ENCODE measurements at regions not wholly inside any gene's neighbourhood (a gene's known extent, or its start where the extent isn't known, plus 50 kb on each side); places are given as distances from the start of the nearest gene placed in this dataset.

DNA sequence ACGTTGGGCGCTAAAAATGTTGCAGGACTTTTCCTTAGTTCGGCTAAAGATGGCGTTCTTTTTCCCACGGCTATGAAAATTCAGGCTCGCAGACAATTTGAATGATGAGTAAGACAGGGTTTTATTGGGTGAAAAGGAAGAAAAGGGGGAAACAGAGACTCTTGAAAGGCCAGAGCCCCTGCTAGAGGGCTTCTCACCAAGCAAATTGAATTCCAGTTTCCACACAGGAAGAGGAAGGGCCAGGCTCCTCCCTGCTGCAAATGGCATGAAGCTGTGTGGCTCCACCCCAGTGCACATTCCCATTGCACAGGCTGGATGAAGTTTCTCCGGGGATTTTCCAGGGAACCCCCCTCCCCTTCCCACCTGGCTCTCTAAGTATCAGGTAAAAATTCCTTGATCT lies 210.9 kb downstream of the KLHL4 start:
- no peaks in the 10 kb centered on the region for H3K9me3 ChIP-seq (ENCODE audit: control insufficient read depth, insufficient read depth, low read depth, low read length)
- CTCF ChIA-PET, result no interaction called here
- in situ Hi-C loops (cut with HindIII; ENCODE audit: low pct_unique_long_range_greater_than_20kb, low sequenced_read_pairs), result no loop called here
- no peaks in the 10 kb centered on the region for H3K4me1 ChIP-seq (ENCODE audit: control insufficient read depth, insufficient read depth, low read length)
- POLR2A ChIA-PET, result no interaction called here
- intact Hi-C loops (cut with micrococcal nuclease; ENCODE audit: unreplicated experiment), result no loop called here
- H3K4me3 ChIP-seq (ENCODE audit: low read depth in 2 of 2, low read length in 2 of 2), result no peak overlapping the region; a peak in 1 of 4 replicates
- no peaks in the 10 kb centered on the region for H3K27me3 ChIP-seq (ENCODE audit: control insufficient read depth, insufficient read depth, low read length)
- no peak for ATAC-seq
- BruUV-seq (replicated peaks), result no TSS peak
- TF ChIP-seq, protein P1, sequence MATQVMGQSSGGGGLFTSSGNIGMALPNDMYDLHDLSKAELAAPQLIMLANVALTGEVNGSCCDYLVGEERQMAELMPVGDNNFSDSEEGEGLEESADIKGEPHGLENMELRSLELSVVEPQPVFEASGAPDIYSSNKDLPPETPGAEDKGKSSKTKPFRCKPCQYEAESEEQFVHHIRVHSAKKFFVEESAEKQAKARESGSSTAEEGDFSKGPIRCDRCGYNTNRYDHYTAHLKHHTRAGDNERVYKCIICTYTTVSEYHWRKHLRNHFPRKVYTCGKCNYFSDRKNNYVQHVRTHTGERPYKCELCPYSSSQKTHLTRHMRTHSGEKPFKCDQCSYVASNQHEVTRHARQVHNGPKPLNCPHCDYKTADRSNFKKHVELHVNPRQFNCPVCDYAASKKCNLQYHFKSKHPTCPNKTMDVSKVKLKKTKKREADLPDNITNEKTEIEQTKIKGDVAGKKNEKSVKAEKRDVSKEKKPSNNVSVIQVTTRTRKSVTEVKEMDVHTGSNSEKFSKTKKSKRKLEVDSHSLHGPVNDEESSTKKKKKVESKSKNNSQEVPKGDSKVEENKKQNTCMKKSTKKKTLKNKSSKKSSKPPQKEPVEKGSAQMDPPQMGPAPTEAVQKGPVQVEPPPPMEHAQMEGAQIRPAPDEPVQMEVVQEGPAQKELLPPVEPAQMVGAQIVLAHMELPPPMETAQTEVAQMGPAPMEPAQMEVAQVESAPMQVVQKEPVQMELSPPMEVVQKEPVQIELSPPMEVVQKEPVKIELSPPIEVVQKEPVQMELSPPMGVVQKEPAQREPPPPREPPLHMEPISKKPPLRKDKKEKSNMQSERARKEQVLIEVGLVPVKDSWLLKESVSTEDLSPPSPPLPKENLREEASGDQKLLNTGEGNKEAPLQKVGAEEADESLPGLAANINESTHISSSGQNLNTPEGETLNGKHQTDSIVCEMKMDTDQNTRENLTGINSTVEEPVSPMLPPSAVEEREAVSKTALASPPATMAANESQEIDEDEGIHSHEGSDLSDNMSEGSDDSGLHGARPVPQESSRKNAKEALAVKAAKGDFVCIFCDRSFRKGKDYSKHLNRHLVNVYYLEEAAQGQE (IDR thresholded peaks at IDR 0.05; ENCODE audit: insufficient read depth in 1 of 2, low read depth in 2 of 2, low read length in 1 of 2), result no peak
- TF ChIP-seq TCF7L2 (IDR thresholded peaks at IDR 0.05; ENCODE audit: low read depth, low read length) (no peak), POLR2AphosphoS5 (IDR thresholded peaks at IDR 0.05; ENCODE audit: low read depth, low read length) (no peak), SIN3A (IDR thresholded peaks at IDR 0.05; ENCODE audit: borderline replicate concordance, insufficient read depth, low read depth, low read length) (no peak), CTCF (IDR thresholded peaks at IDR 0.05) (no peak)
- no peaks in the 10 kb centered on the region for H3K36me3 ChIP-seq (ENCODE audit: control insufficient read depth, insufficient read depth, low read length)
- H3K27ac ChIP-seq (ENCODE audit: low read length), result no peak overlapping the region
- DNase-seq (ENCODE audit: low read depth, low spot score), result no peak

DNA sequence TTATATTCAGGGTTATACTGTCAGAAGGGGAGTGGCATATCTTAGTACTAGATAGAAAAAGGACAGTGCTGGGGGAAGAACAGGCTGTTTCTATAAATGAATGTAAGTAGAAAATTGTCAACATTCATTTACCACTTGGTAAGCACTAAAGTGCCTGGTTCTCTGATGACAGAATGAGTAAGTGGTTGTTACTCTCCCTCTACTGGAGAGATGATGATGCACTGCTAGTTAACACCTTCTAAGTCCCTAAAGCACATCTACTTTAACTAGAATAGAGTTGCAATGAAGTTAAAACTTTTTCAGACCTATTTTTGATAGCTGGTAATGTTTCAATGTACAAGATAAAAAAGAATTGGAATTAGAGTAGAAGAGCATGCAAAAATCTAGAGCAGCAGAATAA lies 214.5 kb downstream of the KLHL4 start:
- no peak for DNase-seq (ENCODE audit: low read depth, low spot score)
- no peaks in the 10 kb centered on the region for H3K27me3 ChIP-seq (ENCODE audit: control insufficient read depth, insufficient read depth, low read length)
- POLR2A ChIA-PET, result no interaction called here
- in situ Hi-C loops (cut with HindIII; ENCODE audit: low pct_unique_long_range_greater_than_20kb, low sequenced_read_pairs), result no loop called here
- no peak for ATAC-seq
- CTCF ChIA-PET, result no interaction called here
- no peaks in the 10 kb centered on the region for H3K4me1 ChIP-seq (ENCODE audit: control insufficient read depth, insufficient read depth, low read length)
- H3K36me3 ChIP-seq (ENCODE audit: control insufficient read depth, insufficient read depth, low read length), result no peaks in the 10 kb centered on the region
- TF ChIP-seq, protein P1 (IDR thresholded peaks at IDR 0.05; ENCODE audit: insufficient read depth in 1 of 2, low read depth in 2 of 2, low read length in 1 of 2), result no peak
- no peak for TF ChIP-seq TCF7L2 (IDR thresholded peaks at IDR 0.05; ENCODE audit: low read depth, low read length)
- TF ChIP-seq SIN3A (IDR thresholded peaks at IDR 0.05; ENCODE audit: borderline replicate concordance, insufficient read depth, low read depth, low read length), result no peak
- no peak for TF ChIP-seq CTCF (IDR thresholded peaks at IDR 0.05)
- no peak for TF ChIP-seq POLR2AphosphoS5 (IDR thresholded peaks at IDR 0.05; ENCODE audit: low read depth, low read length)
- intact Hi-C loops (cut with micrococcal nuclease; ENCODE audit: unreplicated experiment), result no loop called here
- H3K9me3 ChIP-seq (ENCODE audit: control insufficient read depth, insufficient read depth, low read depth, low read length), result no peaks in the 10 kb centered on the region
- no peak overlapping the region for H3K27ac ChIP-seq (ENCODE audit: low read length)
- H3K4me3 ChIP-seq (ENCODE audit: low read depth in 2 of 2, low read length in 2 of 2), result no peak overlapping the region
- BruUV-seq (replicated peaks), result no TSS peak

Measured in Panc1 (cell line).